B cell (primary cell): ENCODE measurements at regions not wholly inside any gene's neighbourhood (a gene's known extent, or its start where the extent isn't known, plus 50 kb on each side); places are given as distances from the start of the nearest gene placed in this dataset.

ENCODE experiments used
- EZH2 ChIP-seq: IDR thresholded peaks from 2 replicates; pipeline ENCODE4 v1.6.1; 2012; ENCODE audit warnings: borderline replicate concordance, low read depth, mild to moderate bottlenecking, moderate library complexity, low read length; ENCODE audit not compliant: insufficient read depth, poor library complexity, severe bottlenecking
- TF ChIP-seq, protein P1 (sequence below): fragments of 200-600 bp; IDR thresholded peaks from one replicate; pipeline ENCODE4 v1.8.0; 2022; ENCODE audit warnings: antibody characterized with exemption, mild to moderate bottlenecking

DNA sequence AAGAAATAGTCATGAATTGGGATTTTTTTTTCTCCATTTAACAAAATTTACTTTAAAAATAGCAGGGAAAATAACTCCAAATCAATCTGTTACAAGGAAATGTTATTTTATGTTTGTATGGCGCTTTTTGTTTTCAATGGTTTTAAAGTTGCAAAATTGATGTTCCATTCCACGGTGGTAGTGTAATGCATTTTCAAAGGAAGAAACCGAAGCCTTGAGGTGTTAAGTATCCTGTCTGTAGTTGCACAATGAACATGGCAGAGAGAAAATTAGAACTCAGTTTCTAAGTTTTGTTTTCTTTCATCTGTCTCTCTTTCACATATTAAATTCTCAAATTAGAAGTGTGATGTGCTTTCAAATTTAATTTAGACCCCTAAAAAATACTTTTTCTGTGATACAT lies 841.8 kb downstream of the USP25 start:
- TF ChIP-seq, protein P1, sequence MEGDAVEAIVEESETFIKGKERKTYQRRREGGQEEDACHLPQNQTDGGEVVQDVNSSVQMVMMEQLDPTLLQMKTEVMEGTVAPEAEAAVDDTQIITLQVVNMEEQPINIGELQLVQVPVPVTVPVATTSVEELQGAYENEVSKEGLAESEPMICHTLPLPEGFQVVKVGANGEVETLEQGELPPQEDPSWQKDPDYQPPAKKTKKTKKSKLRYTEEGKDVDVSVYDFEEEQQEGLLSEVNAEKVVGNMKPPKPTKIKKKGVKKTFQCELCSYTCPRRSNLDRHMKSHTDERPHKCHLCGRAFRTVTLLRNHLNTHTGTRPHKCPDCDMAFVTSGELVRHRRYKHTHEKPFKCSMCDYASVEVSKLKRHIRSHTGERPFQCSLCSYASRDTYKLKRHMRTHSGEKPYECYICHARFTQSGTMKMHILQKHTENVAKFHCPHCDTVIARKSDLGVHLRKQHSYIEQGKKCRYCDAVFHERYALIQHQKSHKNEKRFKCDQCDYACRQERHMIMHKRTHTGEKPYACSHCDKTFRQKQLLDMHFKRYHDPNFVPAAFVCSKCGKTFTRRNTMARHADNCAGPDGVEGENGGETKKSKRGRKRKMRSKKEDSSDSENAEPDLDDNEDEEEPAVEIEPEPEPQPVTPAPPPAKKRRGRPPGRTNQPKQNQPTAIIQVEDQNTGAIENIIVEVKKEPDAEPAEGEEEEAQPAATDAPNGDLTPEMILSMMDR: no peak
- no peak for TF ChIP-seq EZH2
